Left renal pelvis (tissue), 4 donors: ENCODE measurements at regions not wholly inside any gene's neighbourhood (a gene's known extent, or its start where the extent isn't known, plus 50 kb on each side); places are given as distances from the start of the nearest gene placed in this dataset.

Experiments used
- DNase-seq, 4 donors: peaks; one replicate each; pipeline ENCODE4 v3.0.0-alpha.2; 2013; ENCODE audit warnings: low read depth in 4 of 4, low spot score in 3 of 4

- DNase-seq = no peak
Observed at GRCh38 chr1:108082738-108083562, 117.2 kb downstream of the SLC25A24 start.

- DNase-seq = no peak
Observed at GRCh38 chr1:108082001-108082400, 117.0 kb upstream of the VAV3 start.

GRCh38 chr1:108080448-108080847 lies 115.5 kb upstream of the VAV3 start:
- DNase-seq = no peak

GRCh38 chr1:108079440-108080025 lies 114.6 kb upstream of the VAV3 start:
- DNase-seq = no peak

GRCh38 chr1:108077991-108078390 lies 113.0 kb upstream of the VAV3 start:
- no peak for DNase-seq

GRCh38 chr1:108075055-108075454 lies 110.1 kb upstream of the VAV3 start:
- no peak for DNase-seq

- DNase-seq = no peak
Observed at GRCh38 chr1:108072776-108073175, 107.8 kb upstream of the VAV3 start.

- DNase-seq = no peak
Observed at GRCh38 chr1:108072212-108072611, 107.2 kb upstream of the VAV3 start.

- DNase-seq = no peak
Observed at GRCh38 chr1:108071601-108072000, 106.6 kb upstream of the VAV3 start.

GRCh38 chr1:108070662-108071061 lies 105.7 kb upstream of the VAV3 start:
- no peak for DNase-seq

GRCh38 chr1:108067884-108068540 lies 103.0 kb upstream of the VAV3 start:
- DNase-seq = no peak

GRCh38 chr1:108066808-108067207 lies 101.8 kb upstream of the VAV3 start:
- no peak for DNase-seq

- DNase-seq = no peak
Observed at GRCh38 chr1:108064255-108064654, 99.3 kb upstream of the VAV3 start.

- DNase-seq = no peak
Observed at GRCh38 chr1:108063703-108064102, 98.7 kb upstream of the VAV3 start.

- no peak for DNase-seq
Observed at GRCh38 chr1:108059945-108060344, 95.0 kb upstream of the VAV3 start.

- no peak for DNase-seq
Observed at GRCh38 chr1:108057541-108057940, 92.6 kb upstream of the VAV3 start.

- no peak for DNase-seq
Observed at GRCh38 chr1:108056436-108056990, 91.5 kb upstream of the VAV3 start.

- no peak for DNase-seq
Observed at GRCh38 chr1:108055387-108055786, 90.4 kb upstream of the VAV3 start.

- DNase-seq = no peak
Observed at GRCh38 chr1:108054396-108054795, 89.4 kb upstream of the VAV3 start.

- DNase-seq = no peak
Observed at GRCh38 chr1:108053270-108054013, 88.5 kb upstream of the VAV3 start.
